ENCODE measurements at regions not wholly inside any gene's neighbourhood (a gene's known extent, or its start where the extent isn't known, plus 50 kb on each side); places are given as distances from the start of the nearest gene placed in this dataset.

DNA sequence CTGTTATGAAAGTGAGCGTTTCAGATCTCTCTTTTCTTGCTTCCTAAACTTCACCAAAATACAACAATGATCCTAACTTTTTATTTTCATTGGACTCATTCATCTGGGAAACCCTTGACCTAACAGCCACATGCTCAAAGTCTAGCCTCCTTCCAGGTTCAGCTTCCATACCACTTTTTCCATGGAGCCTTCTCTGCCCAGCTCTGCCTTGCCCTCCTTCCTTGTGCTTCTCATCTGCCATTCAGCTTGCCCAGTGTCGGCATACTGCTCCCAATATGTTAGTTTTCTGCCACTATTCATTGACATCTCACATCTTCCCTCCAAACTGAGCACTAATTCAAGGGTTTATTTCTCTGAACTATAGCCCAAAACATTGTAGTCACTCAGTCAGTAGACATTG is 214.7 kb downstream of the RAD51AP2 start:
- Histone ChIP-seq H3K9me2 (ENCODE audit: insufficient read depth) (peaks cover 18% of the 10 kb centered on the region), H3K27ac (ENCODE audit: low read depth) (no peak overlapping the region), H3F3A (replicated peaks; ENCODE audit: low read depth) (no peaks in the 10 kb centered on the region), H3K4me3 (no peak overlapping the region), H3K4me2 (no peak overlapping the region), H3K4me1 (ENCODE audit: insufficient read depth) (peaks cover 16% of the 10 kb centered on the region), H4K20me1 (replicated peaks; ENCODE audit: insufficient read depth) (no peaks in the 10 kb centered on the region), H3K36me3 (ENCODE audit: insufficient read depth) (no peaks in the 10 kb centered on the region), H3K79me2 (replicated peaks; ENCODE audit: insufficient read depth) (no peaks in the 10 kb centered on the region), H3K27me3 (ENCODE audit: insufficient read depth) (no peaks in the 10 kb centered on the region), H2AFZ (no peak overlapping the region)
- no peaks in the 10 kb centered on the region; the same call in 2 of the 3 replicates for H3K9me3 Mint-ChIP-seq
- peaks cover 30% of the 10 kb centered on the region for H3K4me1 Mint-ChIP-seq
- H3K36me3 Mint-ChIP-seq (ENCODE audit: low read depth): peaks cover 4% of the 10 kb centered on the region; the same call in 1 of the 3 replicates
- DNase-seq (ENCODE audit: low spot score) (peak; percentile 21), ATAC-seq (no peak)
- no peak overlapping the region for H3K27ac Mint-ChIP-seq
- H3K4me3 Mint-ChIP-seq: no peak overlapping the region
- TF ChIP-seq ZNF462 (CRISPR knock-in tag; IDR thresholded peaks at IDR 0.05): no peak
- TF ChIP-seq, protein P1, sequence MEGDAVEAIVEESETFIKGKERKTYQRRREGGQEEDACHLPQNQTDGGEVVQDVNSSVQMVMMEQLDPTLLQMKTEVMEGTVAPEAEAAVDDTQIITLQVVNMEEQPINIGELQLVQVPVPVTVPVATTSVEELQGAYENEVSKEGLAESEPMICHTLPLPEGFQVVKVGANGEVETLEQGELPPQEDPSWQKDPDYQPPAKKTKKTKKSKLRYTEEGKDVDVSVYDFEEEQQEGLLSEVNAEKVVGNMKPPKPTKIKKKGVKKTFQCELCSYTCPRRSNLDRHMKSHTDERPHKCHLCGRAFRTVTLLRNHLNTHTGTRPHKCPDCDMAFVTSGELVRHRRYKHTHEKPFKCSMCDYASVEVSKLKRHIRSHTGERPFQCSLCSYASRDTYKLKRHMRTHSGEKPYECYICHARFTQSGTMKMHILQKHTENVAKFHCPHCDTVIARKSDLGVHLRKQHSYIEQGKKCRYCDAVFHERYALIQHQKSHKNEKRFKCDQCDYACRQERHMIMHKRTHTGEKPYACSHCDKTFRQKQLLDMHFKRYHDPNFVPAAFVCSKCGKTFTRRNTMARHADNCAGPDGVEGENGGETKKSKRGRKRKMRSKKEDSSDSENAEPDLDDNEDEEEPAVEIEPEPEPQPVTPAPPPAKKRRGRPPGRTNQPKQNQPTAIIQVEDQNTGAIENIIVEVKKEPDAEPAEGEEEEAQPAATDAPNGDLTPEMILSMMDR (conservative IDR thresholded peaks at IDR 0.05; ENCODE audit: low read depth in 2 of 2): no peak
- no peak for TF ChIP-seq CREB1 (CRISPR knock-in tag; IDR thresholded peaks at IDR 0.05; ENCODE audit: low read depth)
- TF ChIP-seq ZNF331 (CRISPR knock-in tag; IDR thresholded peaks at IDR 0.05; ENCODE audit: low read depth): no peak
- TF ChIP-seq EZH2 (IDR thresholded peaks at IDR 0.05; ENCODE audit: low read depth, unreplicated experiment): no peak
- no peak for TF ChIP-seq JUNB (IDR thresholded peaks at IDR 0.05; ENCODE audit: unreplicated experiment)
- no peak for TF ChIP-seq ZNF114 (CRISPR knock-in tag; IDR thresholded peaks at IDR 0.05)
- TF ChIP-seq NANOG (IDR thresholded peaks at IDR 0.05; ENCODE audit: borderline replicate concordance): no peak
- no peak for TF ChIP-seq EZH2phosphoT487 (IDR thresholded peaks at IDR 0.05; ENCODE audit: unreplicated experiment)
- no peak for TF ChIP-seq POLR2AphosphoS5 (IDR thresholded peaks at IDR 0.05; ENCODE audit: low read depth)
- TF ChIP-seq, protein P2, sequence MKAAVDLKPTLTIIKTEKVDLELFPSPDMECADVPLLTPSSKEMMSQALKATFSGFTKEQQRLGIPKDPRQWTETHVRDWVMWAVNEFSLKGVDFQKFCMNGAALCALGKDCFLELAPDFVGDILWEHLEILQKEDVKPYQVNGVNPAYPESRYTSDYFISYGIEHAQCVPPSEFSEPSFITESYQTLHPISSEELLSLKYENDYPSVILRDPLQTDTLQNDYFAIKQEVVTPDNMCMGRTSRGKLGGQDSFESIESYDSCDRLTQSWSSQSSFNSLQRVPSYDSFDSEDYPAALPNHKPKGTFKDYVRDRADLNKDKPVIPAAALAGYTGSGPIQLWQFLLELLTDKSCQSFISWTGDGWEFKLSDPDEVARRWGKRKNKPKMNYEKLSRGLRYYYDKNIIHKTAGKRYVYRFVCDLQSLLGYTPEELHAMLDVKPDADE (IDR thresholded peaks at IDR 0.05): no peak
- TF ChIP-seq STAT1 (IDR thresholded peaks at IDR 0.05; ENCODE audit: unreplicated experiment): no peak
- TF ChIP-seq, protein P3, sequence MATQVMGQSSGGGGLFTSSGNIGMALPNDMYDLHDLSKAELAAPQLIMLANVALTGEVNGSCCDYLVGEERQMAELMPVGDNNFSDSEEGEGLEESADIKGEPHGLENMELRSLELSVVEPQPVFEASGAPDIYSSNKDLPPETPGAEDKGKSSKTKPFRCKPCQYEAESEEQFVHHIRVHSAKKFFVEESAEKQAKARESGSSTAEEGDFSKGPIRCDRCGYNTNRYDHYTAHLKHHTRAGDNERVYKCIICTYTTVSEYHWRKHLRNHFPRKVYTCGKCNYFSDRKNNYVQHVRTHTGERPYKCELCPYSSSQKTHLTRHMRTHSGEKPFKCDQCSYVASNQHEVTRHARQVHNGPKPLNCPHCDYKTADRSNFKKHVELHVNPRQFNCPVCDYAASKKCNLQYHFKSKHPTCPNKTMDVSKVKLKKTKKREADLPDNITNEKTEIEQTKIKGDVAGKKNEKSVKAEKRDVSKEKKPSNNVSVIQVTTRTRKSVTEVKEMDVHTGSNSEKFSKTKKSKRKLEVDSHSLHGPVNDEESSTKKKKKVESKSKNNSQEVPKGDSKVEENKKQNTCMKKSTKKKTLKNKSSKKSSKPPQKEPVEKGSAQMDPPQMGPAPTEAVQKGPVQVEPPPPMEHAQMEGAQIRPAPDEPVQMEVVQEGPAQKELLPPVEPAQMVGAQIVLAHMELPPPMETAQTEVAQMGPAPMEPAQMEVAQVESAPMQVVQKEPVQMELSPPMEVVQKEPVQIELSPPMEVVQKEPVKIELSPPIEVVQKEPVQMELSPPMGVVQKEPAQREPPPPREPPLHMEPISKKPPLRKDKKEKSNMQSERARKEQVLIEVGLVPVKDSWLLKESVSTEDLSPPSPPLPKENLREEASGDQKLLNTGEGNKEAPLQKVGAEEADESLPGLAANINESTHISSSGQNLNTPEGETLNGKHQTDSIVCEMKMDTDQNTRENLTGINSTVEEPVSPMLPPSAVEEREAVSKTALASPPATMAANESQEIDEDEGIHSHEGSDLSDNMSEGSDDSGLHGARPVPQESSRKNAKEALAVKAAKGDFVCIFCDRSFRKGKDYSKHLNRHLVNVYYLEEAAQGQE (IDR thresholded peaks at IDR 0.05; ENCODE audit: unreplicated experiment): no peak
- H3K27me3 Mint-ChIP-seq (ENCODE audit: insufficient read depth, low read depth, poor library complexity): no peaks in the 10 kb centered on the region

All from GM23338 (cell line).